ENCODE measurements at regions not wholly inside any gene's neighbourhood (a gene's known extent, or its start where the extent isn't known, plus 50 kb on each side); places are given as distances from the start of the nearest gene placed in this dataset.

- Histone ChIP-seq H3K9me3 (peaks cover 11 to 13% of the 10 kb centered on the region in 2 donors), H3K4me3 (no peak overlapping the region), H3K27me3 (no peaks in the 10 kb centered on the region), H3K27ac (no peak overlapping the region), H3K36me3 (no peaks in the 10 kb centered on the region), H3K4me1 (no peaks in the 10 kb centered on the region)
- TF ChIP-seq POLR2A (IDR thresholded peaks at IDR 0.05) (no peak), POLR2AphosphoS5 (IDR thresholded peaks at IDR 0.05) (no peak), CTCF (IDR thresholded peaks at IDR 0.05) (no peak)
- no peak for DNase-seq (ENCODE audit: low spot score in 2 of 2)
- intact Hi-C loops (cut with DNase I; ENCODE audit: low total_unique reads) = no loop called here
Observed at GRCh38 chr2:402206-402605, 114.3 kb upstream of the ALKAL2 start.

GRCh38 chr2:401019-401679 is 113.3 kb upstream of the ALKAL2 start:
- H3K36me3 ChIP-seq = no peaks in the 10 kb centered on the region
- no peaks in the 10 kb centered on the region for H3K27me3 ChIP-seq
- no peak overlapping the region for H3K4me3 ChIP-seq
- no peak overlapping the region for H3K27ac ChIP-seq
- TF ChIP-seq POLR2AphosphoS5 (IDR thresholded peaks at IDR 0.05) (no peak), CTCF (IDR thresholded peaks at IDR 0.05) (no peak), POLR2A (IDR thresholded peaks at IDR 0.05) (no peak)
- peaks cover 11 to 13% of the 10 kb centered on the region in 2 donors for H3K9me3 ChIP-seq
- no peaks in the 10 kb centered on the region for H3K4me1 ChIP-seq
- DNase-seq (ENCODE audit: low spot score in 2 of 2) = no peak
- intact Hi-C loops (cut with DNase I; ENCODE audit: low total_unique reads) = no loop called here

GRCh38 chr2:397926-398325 is 110.0 kb upstream of the ALKAL2 start:
- no peaks in the 10 kb centered on the region for H3K9me3 ChIP-seq

GRCh38 chr2:397521-397920 is 109.6 kb upstream of the ALKAL2 start:
- Histone ChIP-seq H3K27me3 (no peaks in the 10 kb centered on the region), H3K4me3 (no peak overlapping the region), H3K4me1 (no peaks in the 10 kb centered on the region), H3K36me3 (no peaks in the 10 kb centered on the region), H3K9me3 (no peaks in the 10 kb centered on the region), H3K27ac (no peak overlapping the region)
- no peak for DNase-seq (ENCODE audit: low spot score in 2 of 2)
- TF ChIP-seq CTCF (IDR thresholded peaks at IDR 0.05) (no peak), POLR2A (IDR thresholded peaks at IDR 0.05) (no peak), POLR2AphosphoS5 (IDR thresholded peaks at IDR 0.05) (no peak)
- intact Hi-C loops (cut with DNase I; ENCODE audit: low total_unique reads) = no loop called here

More at GRCh38 chr2:397926-398325, 110.0 kb upstream of the ALKAL2 start:
- intact Hi-C loops (cut with DNase I; ENCODE audit: low total_unique reads) = no loop called here
- H3K27ac ChIP-seq = no peak overlapping the region
- no peak for DNase-seq (ENCODE audit: low spot score in 2 of 2)
- H3K4me1 ChIP-seq = no peaks in the 10 kb centered on the region
- no peak overlapping the region for H3K4me3 ChIP-seq
- no peaks in the 10 kb centered on the region for H3K27me3 ChIP-seq
- no peaks in the 10 kb centered on the region for H3K36me3 ChIP-seq
- TF ChIP-seq POLR2A (IDR thresholded peaks at IDR 0.05) (no peak), POLR2AphosphoS5 (IDR thresholded peaks at IDR 0.05) (no peak), CTCF (IDR thresholded peaks at IDR 0.05) (no peak)

GRCh38 chr2:396903-397302 is 109.0 kb upstream of the ALKAL2 start:
- no peak for TF ChIP-seq CTCF (IDR thresholded peaks at IDR 0.05)
- H3K4me1 ChIP-seq = no peaks in the 10 kb centered on the region

More at GRCh38 chr2:396903-397302, 109.0 kb upstream of the ALKAL2 start:
- H3K9me3 ChIP-seq = no peaks in the 10 kb centered on the region
- H3K36me3 ChIP-seq = no peaks in the 10 kb centered on the region
- H3K4me3 ChIP-seq = no peak overlapping the region
- intact Hi-C loops (cut with DNase I; ENCODE audit: low total_unique reads) = no loop called here
- H3K27me3 ChIP-seq = no peaks in the 10 kb centered on the region
- H3K27ac ChIP-seq = no peak overlapping the region
- no peak for DNase-seq (ENCODE audit: low spot score in 2 of 2)
